ENCODE measurements at regions not wholly inside any gene's neighbourhood (a gene's known extent, or its start where the extent isn't known, plus 50 kb on each side); places are given as distances from the start of the nearest gene placed in this dataset.

DNA sequence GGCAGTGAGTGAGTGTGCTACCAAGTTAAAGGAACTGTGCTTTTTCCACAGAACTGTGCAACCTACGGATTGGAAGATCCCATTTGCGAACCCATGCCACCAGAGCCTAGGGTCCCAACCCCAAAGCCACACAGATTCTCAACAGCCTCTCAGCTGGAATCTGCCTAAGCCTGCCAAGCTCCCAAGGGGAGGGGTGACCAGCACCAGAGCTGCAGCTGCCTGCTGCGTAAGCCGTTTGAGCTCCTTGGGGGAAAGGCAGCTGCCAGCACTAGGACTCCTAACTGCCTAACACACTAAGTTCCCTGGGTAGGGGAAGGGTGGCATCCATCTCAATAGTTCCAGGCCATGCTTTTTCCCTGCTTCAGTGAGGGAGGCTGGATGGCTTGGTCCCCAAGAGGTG lies 738.1 kb upstream of the PRKX start:
- no peaks in the 10 kb centered on the region for H3K4me1 ChIP-seq (ENCODE audit: control insufficient read depth in 4 of 4, insufficient read depth in 4 of 4, low read length in 3 of 4)
- no peaks in the 10 kb centered on the region for H3K36me3 ChIP-seq (ENCODE audit: control insufficient read depth in 4 of 4, insufficient read depth in 3 of 4, low read depth in 1 of 4, low read length in 3 of 4)
- H3K27ac ChIP-seq (ENCODE audit: low read depth in 1 of 2, low read length in 2 of 2), result no peak overlapping the region
- H3K9ac ChIP-seq (ENCODE audit: low read depth in 1 of 2, low read length in 2 of 2), result no peak overlapping the region
- TF ChIP-seq JUND (IDR thresholded peaks at IDR 0.05), result no peak
- no peak for TF ChIP-seq RAD21 (IDR thresholded peaks at IDR 0.05)
- no peak for TF ChIP-seq NR2F2 (IDR thresholded peaks at IDR 0.05)
- TF ChIP-seq HNF4G (IDR thresholded peaks at IDR 0.05), result no peak
- TF ChIP-seq GABPA (IDR thresholded peaks at IDR 0.05 in 1 of 2, conservative IDR thresholded peaks at IDR 0.05 in 1 of 2), result no peak
- no peak for TF ChIP-seq TAF1 (conservative IDR thresholded peaks at IDR 0.05)
- H3K27me3 ChIP-seq (ENCODE audit: control insufficient read depth in 4 of 4, insufficient read depth in 4 of 4, low read length in 3 of 4), result no peaks in the 10 kb centered on the region
- WGBS, result 66% methylated on average over 4 of the region's 4 CpGs
- no peaks in the 10 kb centered on the region for H3K9me3 ChIP-seq (ENCODE audit: control insufficient read depth in 4 of 4, low read length in 3 of 4)
- no peak for DNase-seq (ENCODE audit: low spot score)
- H3K4me3 ChIP-seq (ENCODE audit: low read depth in 1 of 3, low read length in 3 of 3), result no peak overlapping the region

- no peaks in the 10 kb centered on the region for H3K9me3 ChIP-seq (ENCODE audit: control insufficient read depth in 4 of 4, low read length in 3 of 4)
- DNase-seq (ENCODE audit: low spot score), result no peak
- H3K9ac ChIP-seq (ENCODE audit: low read depth in 1 of 2, low read length in 2 of 2), result no peak overlapping the region
- no peak overlapping the region for H3K4me3 ChIP-seq (ENCODE audit: low read depth in 1 of 3, low read length in 3 of 3)
- H3K36me3 ChIP-seq (ENCODE audit: control insufficient read depth in 4 of 4, insufficient read depth in 3 of 4, low read depth in 1 of 4, low read length in 3 of 4), result no peaks in the 10 kb centered on the region
- no peaks in the 10 kb centered on the region for H3K27me3 ChIP-seq (ENCODE audit: control insufficient read depth in 4 of 4, insufficient read depth in 4 of 4, low read length in 3 of 4)
- no peaks in the 10 kb centered on the region for H3K4me1 ChIP-seq (ENCODE audit: control insufficient read depth in 4 of 4, insufficient read depth in 4 of 4, low read length in 3 of 4)
- H3K27ac ChIP-seq (ENCODE audit: low read depth in 1 of 2, low read length in 2 of 2), result no peak overlapping the region
- WGBS, result 90% methylated on average over 2 of the region's 2 CpGs
- TF ChIP-seq NR2F2 (IDR thresholded peaks at IDR 0.05), result no peak
Observed at GRCh38 chrX:4450177-4450576, 736.7 kb upstream of the PRKX start.

- DNase-seq (ENCODE audit: low spot score), result no peak
- no peaks in the 10 kb centered on the region for H3K36me3 ChIP-seq (ENCODE audit: control insufficient read depth in 4 of 4, insufficient read depth in 3 of 4, low read depth in 1 of 4, low read length in 3 of 4)
- H3K27me3 ChIP-seq (ENCODE audit: control insufficient read depth in 4 of 4, insufficient read depth in 4 of 4, low read length in 3 of 4), result no peaks in the 10 kb centered on the region
- no peak overlapping the region for H3K27ac ChIP-seq (ENCODE audit: low read depth in 1 of 2, low read length in 2 of 2)
- TF ChIP-seq RXRA (IDR thresholded peaks at IDR 0.05), result no peak
- no peak for TF ChIP-seq RAD21 (IDR thresholded peaks at IDR 0.05)
- TF ChIP-seq HNF4A (conservative IDR thresholded peaks at IDR 0.05), result no peak
- TF ChIP-seq EGR1 (IDR thresholded peaks at IDR 0.05; ENCODE audit: low read depth in 2 of 2), result no peak
- no peak for TF ChIP-seq FOXA2 (IDR thresholded peaks at IDR 0.05)
- no peak for TF ChIP-seq CTCF (IDR thresholded peaks at IDR 0.05; ENCODE audit: low read depth, low read length, missing input control)
- TF ChIP-seq TAF1 (conservative IDR thresholded peaks at IDR 0.05), result no peak
- TF ChIP-seq HNF4G (IDR thresholded peaks at IDR 0.05), result no peak
- TF ChIP-seq SP1 (IDR thresholded peaks at IDR 0.05), result no peak
- no peak for TF ChIP-seq ATF3 (IDR thresholded peaks at IDR 0.05)
- no peak for TF ChIP-seq FOXA1 (IDR thresholded peaks at IDR 0.05)
- TF ChIP-seq GABPA (IDR thresholded peaks at IDR 0.05 in 1 of 2, conservative IDR thresholded peaks at IDR 0.05 in 1 of 2), result no peak
- TF ChIP-seq, protein P1, sequence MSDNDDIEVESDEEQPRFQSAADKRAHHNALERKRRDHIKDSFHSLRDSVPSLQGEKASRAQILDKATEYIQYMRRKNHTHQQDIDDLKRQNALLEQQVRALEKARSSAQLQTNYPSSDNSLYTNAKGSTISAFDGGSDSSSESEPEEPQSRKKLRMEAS (IDR thresholded peaks at IDR 0.05), result no peak
- TF ChIP-seq ZBTB33 (IDR thresholded peaks at IDR 0.05), result no peak
- no peak for TF ChIP-seq JUND (IDR thresholded peaks at IDR 0.05)
- WGBS, result 44% methylated on average over 4 of the region's 4 CpGs
- no peak overlapping the region for H3K9ac ChIP-seq (ENCODE audit: low read depth in 1 of 2, low read length in 2 of 2)
- H3K4me1 ChIP-seq (ENCODE audit: control insufficient read depth in 4 of 4, insufficient read depth in 4 of 4, low read length in 3 of 4), result no peaks in the 10 kb centered on the region
- H3K9me3 ChIP-seq (ENCODE audit: control insufficient read depth in 4 of 4, low read length in 3 of 4), result no peaks in the 10 kb centered on the region
- H3K4me3 ChIP-seq (ENCODE audit: low read depth in 1 of 3, low read length in 3 of 3), result no peak overlapping the region
Observed at GRCh38 chrX:4435905-4436304, 722.5 kb upstream of the PRKX start.

Measured in liver (tissue), 8 donors.